ENCODE measurements at regions not wholly inside any gene's neighbourhood (a gene's known extent, or its start where the extent isn't known, plus 50 kb on each side); places are given as distances from the start of the nearest gene placed in this dataset.

DNA sequence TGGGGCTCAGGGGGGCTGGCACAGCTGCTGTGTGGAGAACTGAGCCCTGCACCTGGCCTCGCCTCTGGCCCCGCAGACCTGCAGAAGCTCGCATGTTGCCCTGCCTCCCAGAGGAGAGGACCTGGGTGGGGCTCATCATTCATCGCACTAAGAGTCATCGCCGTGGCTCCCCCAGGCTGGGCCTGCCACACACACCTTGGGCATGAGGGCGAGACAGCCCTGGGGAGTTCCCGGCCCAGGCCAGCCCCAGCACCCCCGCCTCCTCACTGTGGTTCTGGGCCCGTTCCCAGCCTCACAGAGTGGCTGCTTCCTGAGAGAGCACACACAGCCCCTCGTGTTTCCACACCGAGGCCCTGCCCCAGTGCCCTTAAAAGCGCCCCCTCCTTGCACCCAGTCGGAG is 694.6 kb downstream of the TBC1D22A start:
- Histone ChIP-seq H3K9me1 (ENCODE audit: insufficient read depth, low read length) (no peaks in the 10 kb centered on the region), H3K9me3 (ENCODE audit: control insufficient read depth, insufficient read depth, low read length) (peaks cover 45% of the 10 kb centered on the region), H4K20me1 (ENCODE audit: insufficient read depth, low read length) (no peaks in the 10 kb centered on the region), H4K8ac (ENCODE audit: low read depth in 2 of 2, low read length in 2 of 2) (no peak overlapping the region), H3K27me3 (ENCODE audit: control insufficient read depth, insufficient read depth, low read length) (no peaks in the 10 kb centered on the region), H3K4me1 (ENCODE audit: control insufficient read depth, insufficient read depth, low read length) (no peaks in the 10 kb centered on the region), H3K14ac (replicated peaks; ENCODE audit: low read depth, low read length) (no peak overlapping the region), H3K9ac (ENCODE audit: low read depth, low read length) (no peak overlapping the region), H2BK120ac (ENCODE audit: low read depth, low read length) (no peak overlapping the region), H3K4ac (ENCODE audit: low read depth, low read length) (no peak overlapping the region), H3K79me1 (ENCODE audit: low read depth in 1 of 2, low read length in 2 of 2) (no peaks in the 10 kb centered on the region), H3K4me3 (ENCODE audit: insufficient read depth, low read depth, low read length) (no peak overlapping the region), H3K27ac (ENCODE audit: insufficient read depth, low read length) (no peak overlapping the region), H3K23ac (ENCODE audit: low read depth, low read length) (no peak overlapping the region), H3K4me2 (ENCODE audit: low read depth, low read length) (no peak overlapping the region), H4K91ac (ENCODE audit: insufficient read depth, low read depth, low read length) (no peak overlapping the region), H2AK9ac (replicated peaks; ENCODE audit: low read depth, low read length, poor library complexity) (no peak overlapping the region), H4K5ac (ENCODE audit: low read depth, low read length) (no peak overlapping the region), H2BK15ac (ENCODE audit: low read depth, low read length) (no peak overlapping the region), H2BK20ac (ENCODE audit: low read depth, low read length) (no peak overlapping the region), H3K18ac (ENCODE audit: low read depth, low read length) (no peak overlapping the region), H2AFZ (replicated peaks; ENCODE audit: low read length, poor library complexity) (no peak overlapping the region), H2BK5ac (ENCODE audit: low read depth, low read length, poor library complexity, severe bottlenecking) (no peak overlapping the region), H3K56ac (ENCODE audit: extremely low read depth, insufficient read depth, low read length) (no peak overlapping the region), H3K36me3 (ENCODE audit: control insufficient read depth, insufficient read depth, low read length) (no peaks in the 10 kb centered on the region), H2AK5ac (ENCODE audit: low read depth, low read length) (no peak overlapping the region)
- no peak for DNase-seq
- intact Hi-C loops (cut with micrococcal nuclease) (no loop called here), in situ Hi-C loops (cut with MboI; ENCODE audit: low sequenced_read_pairs) (no loop called here), dilution Hi-C loops (cut with HindIII; ENCODE audit: low sequenced_read_pairs, unreplicated experiment) (no loop called here)
- ChIA-PET POLR2A (ENCODE audit: unreplicated experiment) (no interaction called here), CTCF (no interaction called here)
- ATAC-seq (ENCODE audit: low read depth) = no peak
- no TSS peak for BruUV-seq (replicated peaks)
- WGBS, 2 experiments (ENCODE audit: extremely low coverage in 2 of 2, insufficient read length in 1 of 2) = 72% methylated on average over 7 of the region's 14 CpGs; no CpG with 5 or more reads in 1 of the 2 experiments
- TF ChIP-seq POLR2A (IDR thresholded peaks at IDR 0.05; ENCODE audit: low read depth, low read length) = no peak
- TF ChIP-seq RFX5 (IDR thresholded peaks at IDR 0.05; ENCODE audit: low read depth, low read length) = no peak
- no peak for TF ChIP-seq MAFK (IDR thresholded peaks at IDR 0.05; ENCODE audit: low read depth, low read length)
- no peak for TF ChIP-seq RCOR1 (IDR thresholded peaks at IDR 0.05; ENCODE audit: insufficient replicate concordance, low read length)
- TF ChIP-seq, protein P1, sequence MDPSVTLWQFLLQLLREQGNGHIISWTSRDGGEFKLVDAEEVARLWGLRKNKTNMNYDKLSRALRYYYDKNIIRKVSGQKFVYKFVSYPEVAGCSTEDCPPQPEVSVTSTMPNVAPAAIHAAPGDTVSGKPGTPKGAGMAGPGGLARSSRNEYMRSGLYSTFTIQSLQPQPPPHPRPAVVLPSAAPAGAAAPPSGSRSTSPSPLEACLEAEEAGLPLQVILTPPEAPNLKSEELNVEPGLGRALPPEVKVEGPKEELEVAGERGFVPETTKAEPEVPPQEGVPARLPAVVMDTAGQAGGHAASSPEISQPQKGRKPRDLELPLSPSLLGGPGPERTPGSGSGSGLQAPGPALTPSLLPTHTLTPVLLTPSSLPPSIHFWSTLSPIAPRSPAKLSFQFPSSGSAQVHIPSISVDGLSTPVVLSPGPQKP (IDR thresholded peaks at IDR 0.05; ENCODE audit: borderline replicate concordance, low read depth, low read length) = no peak
- TF ChIP-seq, protein P2, sequence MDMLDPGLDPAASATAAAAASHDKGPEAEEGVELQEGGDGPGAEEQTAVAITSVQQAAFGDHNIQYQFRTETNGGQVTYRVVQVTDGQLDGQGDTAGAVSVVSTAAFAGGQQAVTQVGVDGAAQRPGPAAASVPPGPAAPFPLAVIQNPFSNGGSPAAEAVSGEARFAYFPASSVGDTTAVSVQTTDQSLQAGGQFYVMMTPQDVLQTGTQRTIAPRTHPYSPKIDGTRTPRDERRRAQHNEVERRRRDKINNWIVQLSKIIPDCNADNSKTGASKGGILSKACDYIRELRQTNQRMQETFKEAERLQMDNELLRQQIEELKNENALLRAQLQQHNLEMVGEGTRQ (IDR thresholded peaks at IDR 0.05; ENCODE audit: low read depth, low read length) = no peak
- TF ChIP-seq MXI1 (IDR thresholded peaks at IDR 0.05; ENCODE audit: borderline replicate concordance, low read depth, low read length) = no peak
- TF ChIP-seq BHLHE40 (IDR thresholded peaks at IDR 0.05; ENCODE audit: low read depth, low read length) = no peak
- no peak for TF ChIP-seq MAZ (IDR thresholded peaks at IDR 0.05; ENCODE audit: borderline replicate concordance, low read depth, low read length)
- TF ChIP-seq CEBPB (IDR thresholded peaks at IDR 0.05; ENCODE audit: low read depth, low read length) = no peak
- TF ChIP-seq, protein P3, sequence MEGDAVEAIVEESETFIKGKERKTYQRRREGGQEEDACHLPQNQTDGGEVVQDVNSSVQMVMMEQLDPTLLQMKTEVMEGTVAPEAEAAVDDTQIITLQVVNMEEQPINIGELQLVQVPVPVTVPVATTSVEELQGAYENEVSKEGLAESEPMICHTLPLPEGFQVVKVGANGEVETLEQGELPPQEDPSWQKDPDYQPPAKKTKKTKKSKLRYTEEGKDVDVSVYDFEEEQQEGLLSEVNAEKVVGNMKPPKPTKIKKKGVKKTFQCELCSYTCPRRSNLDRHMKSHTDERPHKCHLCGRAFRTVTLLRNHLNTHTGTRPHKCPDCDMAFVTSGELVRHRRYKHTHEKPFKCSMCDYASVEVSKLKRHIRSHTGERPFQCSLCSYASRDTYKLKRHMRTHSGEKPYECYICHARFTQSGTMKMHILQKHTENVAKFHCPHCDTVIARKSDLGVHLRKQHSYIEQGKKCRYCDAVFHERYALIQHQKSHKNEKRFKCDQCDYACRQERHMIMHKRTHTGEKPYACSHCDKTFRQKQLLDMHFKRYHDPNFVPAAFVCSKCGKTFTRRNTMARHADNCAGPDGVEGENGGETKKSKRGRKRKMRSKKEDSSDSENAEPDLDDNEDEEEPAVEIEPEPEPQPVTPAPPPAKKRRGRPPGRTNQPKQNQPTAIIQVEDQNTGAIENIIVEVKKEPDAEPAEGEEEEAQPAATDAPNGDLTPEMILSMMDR (conservative IDR thresholded peaks at IDR 0.05; ENCODE audit: low read depth, low read length) = no peak
- no peak for TF ChIP-seq SMC3 (IDR thresholded peaks at IDR 0.05; ENCODE audit: low read depth, low read length)
- no peak for TF ChIP-seq FOS (IDR thresholded peaks at IDR 0.05; ENCODE audit: low read depth, low read length)
- TF ChIP-seq RAD21 (IDR thresholded peaks at IDR 0.05; ENCODE audit: low read length) = no peak
- TF ChIP-seq NFE2L2 (IDR thresholded peaks at IDR 0.05; ENCODE audit: low read depth, low read length) = no peak

Data from IMR-90 (cell line).